ENCODE measurements at regions not wholly inside any gene's neighbourhood (a gene's known extent, or its start where the extent isn't known, plus 50 kb on each side); places are given as distances from the start of the nearest gene placed in this dataset.

DNA sequence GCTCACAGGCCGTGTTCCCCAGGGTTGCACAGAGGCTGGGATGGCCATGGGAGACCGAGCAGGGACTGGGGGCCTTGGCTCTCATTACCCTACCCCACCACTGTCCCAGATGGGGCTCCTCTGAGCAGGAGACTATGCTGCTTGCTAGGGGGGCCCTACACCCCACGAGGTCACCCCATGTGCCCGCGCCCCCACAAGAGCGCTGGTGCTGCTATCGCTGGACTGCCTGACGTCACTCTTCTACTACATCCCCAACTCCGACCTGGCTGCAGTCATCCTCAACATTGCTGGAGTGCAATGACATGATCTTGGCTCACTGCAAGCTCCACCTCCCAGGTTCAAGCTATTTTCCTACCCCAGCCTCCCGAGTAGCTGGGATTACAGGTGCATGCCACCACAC lies 307.7 kb downstream of the ARRDC4 start:
- intact Hi-C loops (cut with DNase I; ENCODE audit: low total_unique reads) (no loop called here), in situ Hi-C loops (cut with MboI; ENCODE audit: low pct_ligation_motif_present in 1 of 4, low pct_unique_long_range_greater_than_20kb in 1 of 4, low sequenced_read_pairs in 3 of 4) (no loop called here)
- Histone ChIP-seq H3K4me3 (no peak overlapping the region), H3K27me3 (no peaks in the 10 kb centered on the region), H3K27ac (no peak overlapping the region), H3K36me3 (no peaks in the 10 kb centered on the region), H3K4me1 (no peaks in the 10 kb centered on the region), H3K9me3 (no peaks in the 10 kb centered on the region)
- TF ChIP-seq POLR2AphosphoS5 (IDR thresholded peaks at IDR 0.05): no peak
- TF ChIP-seq EP300 (IDR thresholded peaks at IDR 0.05; ENCODE audit: low read depth): no peak
- TF ChIP-seq CTCF (IDR thresholded peaks at IDR 0.05): no peak
- no peak for TF ChIP-seq POLR2A (IDR thresholded peaks at IDR 0.05)
- 40 to 88% methylated on average over 1 to 10 of the region's 10 CpGs for WGBS, 2 donors (ENCODE audit: low coverage in 1 of 2)
- no peak for DNase-seq

- WGBS, 2 donors (ENCODE audit: low coverage in 1 of 2): 20 to 49% methylated on average over 1 to 4 of the region's 4 CpGs
- TF ChIP-seq POLR2A (IDR thresholded peaks at IDR 0.05) (no peak), EP300 (IDR thresholded peaks at IDR 0.05; ENCODE audit: low read depth) (no peak), POLR2AphosphoS5 (IDR thresholded peaks at IDR 0.05) (no peak), CTCF (IDR thresholded peaks at IDR 0.05) (no peak)
- intact Hi-C loops (cut with DNase I; ENCODE audit: low total_unique reads) (no loop called here), in situ Hi-C loops (cut with MboI; ENCODE audit: low pct_ligation_motif_present in 1 of 4, low pct_unique_long_range_greater_than_20kb in 1 of 4, low sequenced_read_pairs in 3 of 4) (no loop called here)
- no peaks in the 10 kb centered on the region for H3K36me3 ChIP-seq
- no peaks in the 10 kb centered on the region for H3K27me3 ChIP-seq
- no peak overlapping the region for H3K27ac ChIP-seq
- no peaks in the 10 kb centered on the region for H3K9me3 ChIP-seq
- no peak overlapping the region for H3K4me3 ChIP-seq
- no peaks in the 10 kb centered on the region for H3K4me1 ChIP-seq
- DNase-seq: no peak
Observed at GRCh38 chr15:98272625-98273024, 312.1 kb downstream of the ARRDC4 start.

DNA sequence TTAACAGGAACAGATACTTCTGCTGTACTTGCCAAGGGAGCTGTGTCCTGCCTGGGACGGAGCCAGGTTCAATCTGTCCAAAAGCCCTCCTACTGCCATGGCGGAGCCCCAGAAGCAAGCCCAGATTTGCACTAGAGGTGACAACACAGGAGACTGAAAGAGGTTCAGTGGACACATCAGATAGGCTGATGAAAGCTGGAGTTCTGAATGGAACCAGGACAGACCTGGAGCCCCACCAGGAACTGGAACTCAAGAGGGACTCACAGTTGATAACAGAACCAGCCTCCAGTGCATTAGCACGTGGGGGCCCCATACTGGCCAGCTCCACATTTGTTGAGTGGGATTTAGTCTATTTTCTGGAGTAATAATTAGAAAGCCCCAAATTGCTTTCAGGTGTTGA lies 315.5 kb downstream of the ARRDC4 start:
- DNase-seq: no peak
- TF ChIP-seq POLR2AphosphoS5 (IDR thresholded peaks at IDR 0.05) (no peak), POLR2A (IDR thresholded peaks at IDR 0.05) (no peak), EP300 (IDR thresholded peaks at IDR 0.05; ENCODE audit: low read depth) (no peak), CTCF (IDR thresholded peaks at IDR 0.05) (no peak)
- Histone ChIP-seq H3K27ac (no peak overlapping the region), H3K4me3 (no peak overlapping the region), H3K36me3 (no peaks in the 10 kb centered on the region), H3K27me3 (no peaks in the 10 kb centered on the region), H3K9me3 (no peaks in the 10 kb centered on the region), H3K4me1 (no peaks in the 10 kb centered on the region)
- in situ Hi-C loops (cut with MboI; ENCODE audit: low pct_ligation_motif_present in 1 of 4, low pct_unique_long_range_greater_than_20kb in 1 of 4, low sequenced_read_pairs in 3 of 4) (loop anchor here in 3 of 4 donors (25.0 kb wide), 2 partner anchors 364 to 389 kb away; no protein-coding TSS in a partner anchor), intact Hi-C loops (cut with DNase I; ENCODE audit: low total_unique reads) (no loop called here)
- WGBS, 2 donors (ENCODE audit: low coverage in 1 of 2): 64 to 90% methylated on average over 2 to 3 of the region's 3 CpGs

GRCh38 chr15:98277602-98278001 lies 317.1 kb downstream of the ARRDC4 start:
- Histone ChIP-seq H3K4me1 (no peaks in the 10 kb centered on the region), H3K9me3 (no peaks in the 10 kb centered on the region), H3K27ac (no peak overlapping the region), H3K27me3 (no peaks in the 10 kb centered on the region), H3K4me3 (no peak overlapping the region), H3K36me3 (no peaks in the 10 kb centered on the region)
- intact Hi-C loops (cut with DNase I; ENCODE audit: low total_unique reads) (no loop called here), in situ Hi-C loops (cut with MboI; ENCODE audit: low pct_ligation_motif_present in 1 of 4, low pct_unique_long_range_greater_than_20kb in 1 of 4, low sequenced_read_pairs in 3 of 4) (loop anchor here in 3 of 4 donors (25.0 kb wide), 2 partner anchors 365 to 390 kb away; no protein-coding TSS in a partner anchor)
- TF ChIP-seq POLR2A (IDR thresholded peaks at IDR 0.05) (no peak), CTCF (IDR thresholded peaks at IDR 0.05) (no peak), EP300 (IDR thresholded peaks at IDR 0.05; ENCODE audit: low read depth) (no peak), POLR2AphosphoS5 (IDR thresholded peaks at IDR 0.05) (no peak)
- 69 to 90% methylated on average over 2 to 6 of the region's 6 CpGs for WGBS, 2 donors (ENCODE audit: low coverage in 1 of 2)
- DNase-seq: no peak
